ENCODE measurements at regions not wholly inside any gene's neighbourhood (a gene's known extent, or its start where the extent isn't known, plus 50 kb on each side); places are given as distances from the start of the nearest gene placed in this dataset.

DNA sequence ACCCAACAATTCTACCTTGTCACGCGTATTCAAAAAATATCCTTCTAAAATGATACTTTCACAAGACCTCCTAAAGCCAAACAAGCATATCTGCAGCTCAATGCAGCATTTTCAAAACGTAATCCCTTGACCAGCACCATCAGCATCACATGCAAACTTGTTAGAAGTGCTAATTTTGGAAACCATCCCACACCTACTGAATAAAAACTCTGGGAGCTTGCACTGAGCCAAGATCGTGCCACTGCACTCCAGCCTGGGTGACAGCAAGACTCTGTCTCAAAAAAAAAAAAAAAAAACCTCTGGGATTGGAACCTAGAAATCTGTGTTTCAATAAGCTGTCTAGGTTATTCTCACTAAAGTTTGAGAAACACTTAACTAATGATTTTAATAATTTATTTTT lies 223.3 kb upstream of the CCDC54 start:
- Mint-ChIP-seq H3K4me3 (ENCODE audit: unreplicated experiment) (no peak overlapping the region), H3K36me3 (ENCODE audit: low read depth) (peaks cover 13% of the 10 kb centered on the region), H3K27me3 (ENCODE audit: low read depth) (no peaks in the 10 kb centered on the region), H3K4me1 (ENCODE audit: low read depth) (no peaks in the 10 kb centered on the region), H3K9me3 (ENCODE audit: low read depth) (peaks cover 27% of the 10 kb centered on the region), H3K27ac (ENCODE audit: unreplicated experiment) (no peak overlapping the region)
- no peak for DNase-seq (ENCODE audit: low spot score)
- TF ChIP-seq, protein P1, sequence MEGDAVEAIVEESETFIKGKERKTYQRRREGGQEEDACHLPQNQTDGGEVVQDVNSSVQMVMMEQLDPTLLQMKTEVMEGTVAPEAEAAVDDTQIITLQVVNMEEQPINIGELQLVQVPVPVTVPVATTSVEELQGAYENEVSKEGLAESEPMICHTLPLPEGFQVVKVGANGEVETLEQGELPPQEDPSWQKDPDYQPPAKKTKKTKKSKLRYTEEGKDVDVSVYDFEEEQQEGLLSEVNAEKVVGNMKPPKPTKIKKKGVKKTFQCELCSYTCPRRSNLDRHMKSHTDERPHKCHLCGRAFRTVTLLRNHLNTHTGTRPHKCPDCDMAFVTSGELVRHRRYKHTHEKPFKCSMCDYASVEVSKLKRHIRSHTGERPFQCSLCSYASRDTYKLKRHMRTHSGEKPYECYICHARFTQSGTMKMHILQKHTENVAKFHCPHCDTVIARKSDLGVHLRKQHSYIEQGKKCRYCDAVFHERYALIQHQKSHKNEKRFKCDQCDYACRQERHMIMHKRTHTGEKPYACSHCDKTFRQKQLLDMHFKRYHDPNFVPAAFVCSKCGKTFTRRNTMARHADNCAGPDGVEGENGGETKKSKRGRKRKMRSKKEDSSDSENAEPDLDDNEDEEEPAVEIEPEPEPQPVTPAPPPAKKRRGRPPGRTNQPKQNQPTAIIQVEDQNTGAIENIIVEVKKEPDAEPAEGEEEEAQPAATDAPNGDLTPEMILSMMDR (IDR thresholded peaks at IDR 0.05), result no peak

DNA sequence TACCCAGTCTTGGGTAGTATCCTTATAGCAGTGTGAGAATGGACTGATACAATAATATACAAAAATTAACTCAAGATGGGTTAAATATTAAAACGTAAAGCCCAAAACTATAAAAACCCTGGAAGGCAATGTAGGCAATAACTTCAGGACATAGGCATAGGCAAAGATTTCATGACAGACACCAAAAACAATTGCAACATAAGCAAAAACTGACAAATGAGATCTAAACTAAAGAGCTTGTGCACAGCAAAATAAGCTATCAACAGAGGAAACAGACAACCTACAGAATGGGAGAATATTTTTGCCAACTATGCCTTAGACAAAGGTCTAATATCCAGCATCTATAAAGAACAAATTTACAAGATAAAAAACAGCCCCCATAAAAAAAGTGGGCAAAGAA lies 204.8 kb upstream of the CCDC54 start:
- no peak overlapping the region for H3K27ac Mint-ChIP-seq (ENCODE audit: unreplicated experiment)
- no peak for DNase-seq (ENCODE audit: low spot score)
- peaks cover 28% of the 10 kb centered on the region for H3K9me3 Mint-ChIP-seq (ENCODE audit: low read depth)
- H3K36me3 Mint-ChIP-seq (ENCODE audit: low read depth), result peaks cover 8% of the 10 kb centered on the region
- H3K27me3 Mint-ChIP-seq (ENCODE audit: low read depth), result no peaks in the 10 kb centered on the region
- H3K4me1 Mint-ChIP-seq (ENCODE audit: low read depth), result no peaks in the 10 kb centered on the region
- TF ChIP-seq, protein P1 (IDR thresholded peaks at IDR 0.05), result no peak
- H3K4me3 Mint-ChIP-seq (ENCODE audit: unreplicated experiment), result no peak overlapping the region

DNA sequence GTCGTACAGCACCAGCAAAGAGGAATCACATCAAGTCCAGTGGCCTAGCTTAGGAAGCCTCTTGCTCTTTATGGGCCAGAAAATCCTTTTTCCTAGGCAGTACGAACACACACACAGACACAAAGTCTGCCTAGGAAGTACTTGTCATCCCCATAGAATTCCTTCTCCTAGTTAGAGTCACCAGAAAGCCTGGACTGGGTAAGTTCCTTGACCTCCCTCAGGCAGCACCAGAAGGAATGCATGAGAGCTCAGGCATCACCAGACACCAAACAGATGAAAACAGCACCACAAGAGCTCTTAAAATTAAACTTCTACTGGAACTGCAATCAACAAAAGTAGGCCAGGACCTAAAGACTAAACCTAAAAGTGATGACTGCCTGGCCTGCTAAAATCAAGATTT lies 192.9 kb upstream of the CCDC54 start:
- Mint-ChIP-seq H3K27me3 (ENCODE audit: low read depth) (no peaks in the 10 kb centered on the region), H3K4me1 (ENCODE audit: low read depth) (no peaks in the 10 kb centered on the region), H3K27ac (ENCODE audit: unreplicated experiment) (no peak overlapping the region), H3K9me3 (ENCODE audit: low read depth) (no peaks in the 10 kb centered on the region), H3K4me3 (ENCODE audit: unreplicated experiment) (no peak overlapping the region), H3K36me3 (ENCODE audit: low read depth) (peaks cover 2% of the 10 kb centered on the region)
- TF ChIP-seq, protein P1 (IDR thresholded peaks at IDR 0.05), result no peak
- DNase-seq (ENCODE audit: low spot score), result no peak

DNA sequence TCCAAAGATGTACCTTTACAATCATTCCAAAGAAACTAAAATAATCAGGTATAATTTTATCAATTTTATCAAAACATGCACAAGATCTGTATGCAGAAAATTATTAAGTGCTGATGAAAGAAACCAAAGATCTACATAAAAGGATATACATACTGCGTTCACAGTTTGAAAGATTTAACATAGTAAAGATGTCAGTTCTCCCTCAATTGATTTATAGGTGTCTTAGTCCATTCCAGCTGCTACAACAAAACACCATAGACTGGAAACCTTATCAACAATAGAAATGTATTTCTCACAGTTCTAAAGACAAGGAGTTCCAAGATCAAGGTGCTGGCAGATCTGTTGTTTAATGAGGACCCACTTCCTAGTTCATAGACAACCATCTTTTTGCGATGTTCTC lies 189.0 kb upstream of the CCDC54 start:
- Mint-ChIP-seq H3K27ac (ENCODE audit: unreplicated experiment) (no peak overlapping the region), H3K4me3 (ENCODE audit: unreplicated experiment) (no peak overlapping the region), H3K9me3 (ENCODE audit: low read depth) (no peaks in the 10 kb centered on the region), H3K27me3 (ENCODE audit: low read depth) (no peaks in the 10 kb centered on the region), H3K36me3 (ENCODE audit: low read depth) (peaks cover 2% of the 10 kb centered on the region), H3K4me1 (ENCODE audit: low read depth) (no peaks in the 10 kb centered on the region)
- DNase-seq (ENCODE audit: low spot score), result no peak
- TF ChIP-seq, protein P1 (IDR thresholded peaks at IDR 0.05), result no peak

DNA sequence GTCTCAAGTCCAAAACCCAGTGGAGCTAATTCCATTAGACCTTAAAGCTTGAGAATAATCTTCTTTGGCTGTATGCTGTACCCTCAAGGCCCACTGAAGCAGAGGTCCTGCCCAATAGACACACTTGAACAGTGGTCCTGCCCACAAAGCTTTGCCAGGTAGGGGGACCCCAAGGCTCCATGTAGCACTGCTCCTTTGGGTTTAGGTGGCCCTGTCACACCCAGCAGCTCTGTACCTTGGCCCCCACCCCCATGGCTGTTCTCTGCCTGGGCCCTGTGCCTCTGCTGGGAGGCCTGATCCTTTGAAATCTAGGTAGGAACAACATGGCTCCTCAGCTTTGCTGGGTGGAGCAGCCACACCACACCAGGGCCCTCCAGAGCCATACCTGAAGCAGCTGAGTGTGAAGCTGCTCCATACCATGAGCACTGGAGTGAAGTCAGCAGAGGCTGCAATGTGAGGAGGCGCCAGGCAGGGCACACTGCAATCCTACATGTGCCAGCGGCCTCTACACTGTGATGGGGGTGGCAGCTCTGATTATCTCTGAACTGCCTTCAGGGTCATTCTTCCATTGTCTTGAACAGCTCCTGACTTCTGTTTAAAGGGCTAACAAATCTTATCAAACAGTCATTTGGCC lies 188.0 kb upstream of the CCDC54 start:
- H3K4me3 Mint-ChIP-seq (ENCODE audit: unreplicated experiment), result no peak overlapping the region
- H3K27me3 Mint-ChIP-seq (ENCODE audit: low read depth), result no peaks in the 10 kb centered on the region
- H3K27ac Mint-ChIP-seq (ENCODE audit: unreplicated experiment), result no peak overlapping the region
- no peaks in the 10 kb centered on the region for H3K9me3 Mint-ChIP-seq (ENCODE audit: low read depth)
- TF ChIP-seq, protein P1 (IDR thresholded peaks at IDR 0.05), result no peak
- no peak for DNase-seq (ENCODE audit: low spot score)
- no peaks in the 10 kb centered on the region for H3K4me1 Mint-ChIP-seq (ENCODE audit: low read depth)
- peaks cover 2% of the 10 kb centered on the region for H3K36me3 Mint-ChIP-seq (ENCODE audit: low read depth)

Measured in chondrocyte (in vitro differentiated cells).